T follicular helper cell (primary cell): ENCODE measurements at regions not wholly inside any gene's neighbourhood (a gene's known extent, or its start where the extent isn't known, plus 50 kb on each side); places are given as distances from the start of the nearest gene placed in this dataset.
"Not testable (repeated sequence)": the region's sequence is repeated elsewhere in the genome, so short reads cannot be mapped to it uniquely, and the experiment has no call there.

ENCODE experiments used
- DNase-seq: peaks from one replicate; pipeline ENCODE4 v3.0.0-alpha.2; 2020; ENCODE audit warnings: low read depth

- DNase-seq = no peak
These were observed 129.8 kb upstream of the COL5A2 start for GRCh38 chr2:189309331-189309730.

DNA sequence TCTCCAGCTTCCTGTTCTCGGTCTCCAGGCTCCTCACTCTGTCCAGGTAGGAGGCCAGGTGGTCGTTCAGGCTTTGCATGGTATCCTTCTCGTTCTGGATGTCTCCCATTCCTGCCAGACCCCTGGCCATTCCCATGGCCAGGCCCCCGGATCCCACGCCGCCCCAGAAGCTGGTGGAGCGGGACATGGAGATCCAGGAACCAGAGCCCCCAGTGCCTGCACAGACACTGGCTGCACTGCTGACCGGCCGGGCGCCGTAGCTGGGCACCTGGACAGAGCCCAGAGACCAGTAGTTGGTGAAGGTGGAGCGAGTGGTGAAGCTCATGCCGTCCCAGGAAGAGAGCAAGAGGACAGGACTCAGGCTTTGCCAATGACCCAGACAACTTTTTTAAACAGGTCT is 129.1 kb upstream of the WDR75 start:
- no peak for DNase-seq

DNA sequence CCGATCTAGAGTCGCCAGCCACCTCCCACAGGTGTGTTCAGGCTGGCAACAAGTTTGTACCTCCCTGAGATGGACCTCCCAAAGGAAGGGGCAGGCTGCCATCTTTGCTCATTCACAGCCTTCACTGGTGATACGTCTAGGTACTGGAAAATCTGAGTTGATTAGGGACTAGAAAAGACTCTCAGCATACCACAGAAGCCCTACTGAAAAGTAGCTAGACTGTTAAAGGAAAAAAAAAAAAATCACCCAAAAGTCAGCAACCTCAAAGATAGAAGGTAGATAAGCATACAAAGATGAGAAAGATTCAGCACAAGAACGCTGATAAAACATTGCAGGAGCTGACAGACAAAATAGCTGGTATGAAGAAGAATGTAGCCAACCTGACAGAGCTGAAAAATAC is 128.6 kb upstream of the WDR75 start:
- DNase-seq = no peak

GRCh38 chr2:189318761-189319160 is 122.5 kb upstream of the WDR75 start:
- no peak for DNase-seq

- DNase-seq = not testable (repeated sequence)
These were observed 121.8 kb upstream of the WDR75 start for GRCh38 chr2:189319424-189319823.

- DNase-seq = no peak
These were observed 113.1 kb upstream of the WDR75 start for GRCh38 chr2:189327879-189328847.

DNA sequence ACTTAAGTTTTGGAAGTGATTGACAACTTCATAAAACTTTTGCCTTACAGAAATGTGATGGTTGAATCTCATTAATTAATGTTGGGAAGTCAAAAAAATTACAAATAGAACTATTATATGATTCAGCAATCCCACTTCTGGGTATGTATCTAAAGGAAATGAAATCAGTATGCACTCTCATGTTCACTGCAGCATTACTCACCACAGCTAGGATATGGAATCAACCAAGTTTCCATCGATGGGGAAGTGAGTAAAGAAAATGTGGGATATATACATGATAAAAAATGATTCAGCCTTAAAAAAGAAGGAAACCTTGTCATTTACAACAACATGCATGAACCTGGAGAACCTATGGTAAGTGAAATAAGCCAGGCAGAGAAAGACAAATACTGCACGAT is 112.4 kb upstream of the WDR75 start:
- no peak for DNase-seq

- DNase-seq = no peak
These were observed 104.8 kb upstream of the WDR75 start for GRCh38 chr2:189336276-189336975.

- DNase-seq = no peak
These were observed 103.6 kb upstream of the WDR75 start for GRCh38 chr2:189337656-189338055.

GRCh38 chr2:189338115-189338514 is 103.2 kb upstream of the WDR75 start:
- no peak for DNase-seq

- DNase-seq = no peak
These were observed 100.2 kb upstream of the WDR75 start for GRCh38 chr2:189341077-189341476.

DNA sequence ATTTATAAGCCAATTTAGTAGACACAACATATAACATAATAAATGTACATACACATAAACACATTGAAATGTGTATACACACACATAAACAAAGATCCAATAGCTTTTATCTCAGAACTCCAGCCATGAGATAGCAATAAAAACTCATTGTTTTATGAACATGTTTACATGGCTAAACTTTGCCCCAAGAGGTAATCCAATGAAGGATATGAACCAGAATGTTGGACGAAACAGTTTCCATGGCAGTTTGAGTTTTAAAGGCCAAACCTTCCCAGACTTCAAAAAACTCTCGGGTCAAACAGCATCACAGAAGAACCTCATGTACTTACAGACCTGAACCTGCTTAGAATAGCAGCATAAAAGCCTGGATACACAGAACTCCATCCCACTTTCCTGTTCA is 97.2 kb upstream of the WDR75 start:
- no peak for DNase-seq

- DNase-seq = no peak
These were observed 93.7 kb upstream of the WDR75 start for GRCh38 chr2:189347540-189347939.

DNA sequence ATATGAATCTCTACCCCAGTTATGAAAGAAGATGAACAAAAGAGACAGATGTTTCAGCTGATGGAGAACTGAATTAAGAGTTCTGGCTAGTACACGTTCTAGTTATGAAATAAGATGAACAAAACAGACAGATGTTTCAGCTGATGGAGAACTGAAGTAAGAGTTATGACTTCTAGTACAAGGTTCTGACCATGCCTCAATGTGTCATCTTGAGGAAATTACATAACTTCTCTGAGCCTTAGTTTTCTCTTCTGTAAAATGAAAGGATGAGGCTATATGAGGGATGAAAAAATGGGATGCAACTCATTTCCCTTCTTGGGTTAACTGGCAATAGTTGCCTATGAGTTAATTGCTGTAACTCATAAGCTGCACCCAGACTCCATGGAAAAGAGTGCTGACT is 92.9 kb upstream of the WDR75 start:
- no peak for DNase-seq

DNA sequence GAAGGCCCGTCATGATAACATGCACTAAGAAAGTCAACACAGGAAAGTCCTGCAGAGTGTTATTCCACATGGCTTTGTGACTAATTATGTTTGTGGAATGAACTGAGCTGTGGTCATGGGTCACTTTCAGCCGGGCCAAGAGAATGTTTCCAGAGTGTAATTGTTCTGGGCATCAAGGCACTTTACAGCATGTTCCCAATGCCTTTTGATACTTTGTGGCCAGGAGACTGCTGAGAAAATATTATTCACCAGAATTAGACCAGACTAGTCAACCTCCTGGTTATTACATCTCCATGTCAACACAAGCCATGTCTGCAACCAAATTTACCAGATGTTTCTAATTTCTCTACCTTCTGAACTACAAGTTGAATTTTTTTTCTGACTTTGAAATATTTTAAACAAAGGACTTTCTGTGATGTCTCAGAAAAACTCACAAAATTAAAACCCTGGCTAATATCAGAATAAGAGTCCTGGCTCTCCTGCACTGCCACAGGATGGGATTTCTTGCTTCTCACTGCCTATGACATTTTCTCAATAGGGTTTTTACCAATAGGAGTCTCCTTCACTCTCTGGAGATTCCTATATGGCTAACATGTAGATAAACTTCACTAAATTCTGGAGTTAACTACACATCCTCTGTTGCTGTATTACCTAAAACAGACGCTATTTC is 90.6 kb upstream of the WDR75 start:
- no peak for DNase-seq

- not testable (repeated sequence) for DNase-seq
These were observed 89.3 kb upstream of the WDR75 start for GRCh38 chr2:189351933-189352332.

DNA sequence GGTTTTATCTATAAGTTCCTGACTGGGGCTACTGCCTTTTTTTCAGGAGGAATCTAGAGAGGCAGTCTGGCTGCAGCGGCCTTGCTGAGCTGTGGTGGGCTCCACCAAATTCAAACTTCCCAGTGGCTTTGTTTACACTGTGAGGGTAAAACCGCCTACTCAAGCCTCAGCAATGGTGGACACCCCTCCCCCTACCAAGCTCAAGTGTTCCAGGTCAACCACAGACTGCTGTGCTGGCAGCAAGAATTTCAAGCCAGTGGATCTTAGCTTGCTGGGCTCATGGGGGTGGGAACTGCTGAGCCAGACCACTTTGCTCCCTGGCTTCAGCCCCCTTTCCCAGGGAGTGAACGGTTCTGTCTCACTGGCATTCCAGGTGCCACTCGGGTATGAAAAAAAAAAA is 83.9 kb upstream of the WDR75 start:
- not testable (repeated sequence) for DNase-seq

DNA sequence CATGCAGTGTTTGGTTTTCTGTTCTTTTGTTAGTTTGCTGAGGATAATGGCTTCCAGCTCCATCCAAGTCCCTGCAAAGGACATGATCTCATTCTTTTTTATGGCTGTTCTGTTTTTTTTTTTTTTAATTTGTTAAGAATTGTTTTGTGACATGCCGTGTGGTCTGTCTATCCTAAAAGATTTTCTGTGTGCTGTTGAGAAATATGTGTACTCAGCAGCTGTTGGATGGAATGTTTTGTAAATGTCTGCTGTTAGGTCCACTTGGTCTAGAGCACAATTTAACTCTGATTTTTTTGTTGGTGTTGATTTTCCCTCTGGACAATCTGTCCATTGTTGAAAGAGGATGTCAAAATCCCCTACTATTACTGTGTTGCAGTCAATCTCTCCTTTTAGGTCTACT is 80.4 kb upstream of the WDR75 start:
- DNase-seq = no peak

- DNase-seq = no peak
These were observed 79.0 kb upstream of the WDR75 start for GRCh38 chr2:189362283-189362682.

DNA sequence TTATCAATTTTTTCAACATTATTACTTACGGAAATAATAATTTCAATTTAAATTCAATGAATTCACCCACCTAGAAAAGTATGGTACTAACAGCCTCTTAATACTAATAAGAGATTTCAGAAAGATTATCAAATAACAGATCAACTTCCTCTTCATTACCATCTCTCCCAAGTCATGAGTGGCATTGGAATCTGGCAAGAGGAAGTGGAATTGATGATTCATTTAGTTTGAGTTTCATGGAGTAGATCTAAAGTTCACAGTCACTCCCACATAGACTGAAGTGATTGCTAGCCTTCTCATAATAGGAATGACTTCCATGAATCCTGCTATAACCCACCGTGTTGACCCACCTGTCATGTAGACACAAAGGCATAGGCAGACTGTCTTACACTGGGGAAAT is 77.7 kb upstream of the WDR75 start:
- DNase-seq = no peak

- no peak for DNase-seq
These were observed 76.7 kb upstream of the WDR75 start for GRCh38 chr2:189364607-189365006.

DNA sequence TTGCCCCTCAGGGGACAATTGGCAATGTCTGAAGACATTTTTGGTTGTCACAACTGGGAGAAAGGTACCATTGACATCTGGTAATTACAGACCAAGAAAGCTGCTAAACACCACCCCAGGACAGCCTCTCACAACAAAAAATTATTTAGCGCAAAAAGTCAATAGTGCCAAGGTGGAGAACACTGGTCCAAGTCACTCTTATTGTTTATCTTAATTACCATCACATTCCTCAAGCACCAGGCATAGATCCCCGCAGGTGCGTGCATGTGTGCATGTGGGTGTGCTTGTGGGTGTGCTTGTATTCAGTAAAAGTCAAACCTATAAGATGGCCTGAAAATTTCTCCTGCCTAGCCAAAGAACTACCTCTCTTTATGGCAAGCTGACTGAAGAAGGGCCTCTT is 74.9 kb upstream of the WDR75 start:
- no peak for DNase-seq

- no peak for DNase-seq
These were observed 73.9 kb upstream of the WDR75 start for GRCh38 chr2:189367343-189367742.
